Brain pericyte (primary cell): ENCODE measurements at regions not wholly inside any gene's neighbourhood (a gene's known extent, or its start where the extent isn't known, plus 50 kb on each side); places are given as distances from the start of the nearest gene placed in this dataset.

Experiments
- DNase-seq: peaks from one replicate; pipeline ENCODE4 v3.0.0-alpha.2; 2012; ENCODE audit warnings: low read depth, low spot score

DNA sequence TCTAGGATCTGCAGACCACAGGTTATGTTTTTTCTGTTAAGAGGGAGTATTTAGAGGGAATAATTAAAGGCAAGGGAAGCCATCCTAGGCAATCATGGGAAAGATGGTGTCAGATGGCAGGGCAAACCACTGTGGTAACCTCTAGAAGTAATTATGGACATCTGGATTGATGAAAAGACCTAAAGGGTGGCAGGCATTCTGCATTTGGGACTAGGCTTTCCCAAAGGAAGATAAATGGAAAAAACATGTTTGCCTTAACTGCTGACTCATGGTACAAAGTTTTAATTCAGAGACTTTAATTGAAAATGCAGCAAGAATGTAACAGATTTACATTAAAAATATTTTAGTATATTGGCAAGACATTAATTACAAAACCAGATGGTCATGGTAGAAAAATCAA lies 88.1 kb downstream of the TMEM30B start:
- no peak for DNase-seq

DNA sequence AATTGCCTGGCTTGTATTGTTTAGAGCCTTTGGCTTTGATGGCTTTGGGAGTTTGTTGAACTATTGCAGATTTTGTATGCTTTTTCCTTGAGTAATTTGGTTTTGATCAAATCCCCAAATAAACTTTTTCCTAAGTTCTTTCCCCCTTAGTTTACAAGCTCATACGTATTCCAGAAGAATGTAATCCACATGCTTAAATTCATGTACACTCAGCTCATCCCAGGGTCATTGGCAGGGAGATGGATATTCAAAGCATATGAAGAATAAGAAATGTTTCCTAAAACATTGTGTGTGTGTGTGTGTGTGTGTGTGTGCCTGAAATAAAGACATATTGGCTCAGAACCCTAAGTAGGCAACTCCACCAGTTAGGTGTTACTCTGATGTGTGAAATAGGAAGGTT lies 89.4 kb downstream of the TMEM30B start:
- DNase-seq: no peak

DNA sequence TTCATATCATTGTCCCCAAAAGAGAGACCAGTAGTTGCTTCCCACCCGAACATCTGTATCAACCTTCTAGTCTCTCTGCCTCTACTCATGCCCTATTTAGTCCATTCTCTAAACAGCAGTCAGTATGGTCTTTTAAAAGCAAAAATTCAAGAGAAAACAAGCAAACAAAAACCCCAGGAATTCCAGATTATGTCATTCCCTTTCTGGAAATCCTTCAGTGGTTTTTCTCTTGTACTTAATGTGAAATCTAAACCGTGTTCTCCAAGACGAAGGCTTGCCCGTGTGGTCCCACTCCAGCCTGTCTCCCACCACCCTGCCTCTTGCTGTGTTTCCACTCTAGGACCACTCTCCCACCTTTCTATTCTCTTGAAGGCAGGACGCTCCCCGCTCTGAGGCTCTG lies 90.8 kb downstream of the TMEM30B start:
- no peak for DNase-seq

DNA sequence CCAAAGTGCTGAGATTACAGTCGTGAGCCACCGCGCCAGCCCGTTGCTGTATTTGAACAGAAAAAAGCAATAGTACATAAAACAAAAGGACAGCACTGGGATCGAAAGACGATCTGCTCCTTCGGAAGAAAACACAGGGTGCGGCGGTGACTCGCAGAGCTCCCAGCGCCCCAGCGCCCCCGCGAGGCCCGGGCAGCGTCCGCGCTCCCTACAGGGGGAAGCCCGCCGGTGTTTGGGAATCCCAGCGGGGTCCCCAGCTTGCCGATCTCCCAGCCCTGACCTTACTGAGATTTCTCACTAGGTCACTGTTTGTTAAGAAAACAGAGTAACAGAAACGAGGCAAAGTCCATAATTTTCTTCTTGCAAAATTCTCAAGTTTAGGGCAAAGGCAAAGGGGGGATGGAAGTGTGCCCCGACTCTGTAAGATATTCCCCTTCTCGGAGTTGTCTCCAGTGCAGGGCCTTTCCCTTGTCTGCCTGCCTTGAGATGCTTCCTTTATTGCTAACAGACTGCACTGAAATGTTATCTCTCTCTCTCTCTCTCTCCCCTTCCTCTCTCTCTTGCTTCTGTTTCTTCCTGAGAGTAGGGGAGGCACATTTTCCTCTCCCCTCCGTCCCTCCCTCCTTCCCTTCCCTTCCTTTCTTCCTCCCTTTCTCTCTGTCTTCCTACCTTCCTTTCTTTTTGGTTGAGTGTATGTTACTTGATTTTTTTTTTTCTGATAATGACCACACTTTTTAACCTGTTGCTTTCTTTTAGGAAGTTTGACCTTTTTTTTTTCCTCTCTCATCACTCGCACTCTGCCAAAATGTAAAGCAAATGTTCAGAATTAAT lies 91.9 kb downstream of the TMEM30B start:
- DNase-seq: peak; percentile 94

DNA sequence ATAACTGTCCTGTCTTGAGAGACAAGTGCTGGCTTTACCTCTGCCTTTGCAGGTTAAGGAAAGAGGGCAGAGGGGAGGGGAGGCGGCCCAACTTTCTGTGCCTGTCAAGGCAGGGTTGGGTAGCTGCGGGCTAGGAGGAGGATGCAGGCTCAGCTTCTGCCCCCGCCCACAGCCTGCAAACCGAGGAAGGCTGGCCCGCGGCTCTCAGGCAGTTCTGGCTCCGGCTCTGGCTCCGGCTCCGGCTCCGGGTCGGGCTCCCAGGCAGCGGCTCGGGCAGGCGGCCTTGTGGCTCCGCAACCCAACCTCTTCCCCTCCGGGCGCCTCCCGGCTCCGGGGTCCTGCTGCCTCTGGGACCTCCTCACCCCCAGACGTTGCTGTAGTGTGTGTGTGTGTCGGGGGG lies 92.9 kb downstream of the TMEM30B start:
- DNase-seq: no peak

DNA sequence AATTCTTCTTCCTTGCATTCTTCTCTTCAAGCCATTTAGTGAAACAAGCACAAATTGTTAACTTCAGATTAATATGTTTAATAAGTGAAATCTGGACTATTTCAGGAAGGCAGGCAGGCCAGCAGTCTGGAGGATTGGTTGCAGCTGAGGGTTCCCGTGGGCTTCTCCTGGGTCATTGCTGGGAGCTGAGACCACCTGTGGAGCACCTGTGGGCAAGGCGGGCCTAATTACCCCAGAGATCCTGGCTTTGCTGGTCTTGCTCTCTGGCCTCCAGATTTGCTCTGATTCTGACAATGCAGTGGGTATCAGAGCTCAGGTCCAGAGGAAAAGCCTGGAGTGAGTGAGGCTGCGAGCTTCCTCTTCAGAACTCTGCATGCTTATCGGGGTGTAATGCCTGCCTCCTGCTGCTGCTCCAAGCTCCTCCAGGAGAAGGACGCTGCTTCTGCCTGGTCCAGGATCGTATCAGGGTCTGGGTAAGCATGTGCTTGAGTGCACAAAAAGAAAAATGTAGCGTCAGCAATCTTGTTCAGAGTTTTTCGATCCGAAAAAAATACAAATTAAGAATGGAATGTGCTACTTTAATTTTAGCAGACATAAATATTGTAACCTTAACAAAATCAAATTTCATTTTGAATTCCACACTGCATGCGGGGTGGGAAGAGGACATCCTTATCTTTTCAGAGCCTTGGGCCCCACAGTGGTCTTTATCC lies 93.8 kb downstream of the TMEM30B start:
- no peak for DNase-seq

DNA sequence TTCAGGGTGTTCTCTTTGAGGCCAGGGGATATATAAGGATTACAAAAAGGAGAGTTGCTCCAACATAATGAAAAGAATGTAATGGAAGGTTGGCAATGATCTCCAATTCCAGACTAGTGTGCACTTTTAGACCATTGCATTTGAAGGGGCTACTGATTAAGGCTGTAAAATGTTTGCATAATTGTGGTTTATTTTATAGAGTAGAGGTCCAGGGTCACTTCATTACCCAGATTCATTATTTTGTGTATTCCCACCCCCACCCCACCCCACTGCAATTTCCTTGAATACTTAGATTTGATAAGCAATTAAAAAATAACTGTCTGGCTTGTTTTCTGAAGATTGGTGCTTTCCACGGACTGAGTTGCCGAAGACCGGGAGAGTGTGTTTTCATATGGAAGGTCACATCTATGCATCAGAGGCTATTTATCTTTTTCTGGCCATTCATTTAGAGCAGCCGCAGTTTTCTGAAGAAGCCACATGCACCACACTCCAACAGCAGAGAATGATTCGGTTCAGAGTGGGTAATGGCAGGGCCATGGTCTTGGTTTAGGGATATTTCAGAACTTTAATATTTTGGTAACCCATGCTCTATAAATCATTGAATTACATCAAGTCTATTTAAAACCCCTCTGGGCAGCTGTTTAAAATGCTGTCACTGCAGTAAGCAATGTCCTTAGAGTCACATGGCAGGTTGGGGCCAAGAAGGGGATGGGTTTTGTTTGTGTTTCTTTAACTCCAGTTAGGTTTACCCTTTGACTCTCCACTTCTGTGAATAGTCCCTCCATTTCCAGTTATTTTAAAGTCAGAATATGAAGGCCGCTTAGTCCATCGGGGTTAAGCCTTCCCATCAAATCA lies 94.6 kb downstream of the TMEM30B start:
- DNase-seq: no peak

DNA sequence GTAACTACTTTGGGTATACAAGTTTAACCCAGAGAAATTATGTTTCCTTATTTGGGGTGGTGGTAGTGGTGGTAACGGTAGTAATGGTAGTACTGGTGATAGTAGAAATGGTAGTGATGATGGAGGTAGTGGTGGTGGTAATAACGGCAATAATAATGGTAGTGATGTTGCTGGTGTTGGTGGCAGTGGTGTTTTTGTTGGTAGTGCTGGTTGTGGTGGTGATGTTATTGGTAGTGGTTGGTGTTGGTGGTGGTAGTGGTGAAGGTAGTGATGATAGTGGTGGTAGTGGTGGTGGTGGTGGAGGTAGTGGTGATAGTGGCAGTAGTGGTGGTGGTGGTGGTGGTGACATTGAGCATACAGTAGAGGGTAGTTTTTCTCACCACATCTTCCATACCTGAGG lies 95.6 kb downstream of the TMEM30B start:
- DNase-seq: no peak

DNA sequence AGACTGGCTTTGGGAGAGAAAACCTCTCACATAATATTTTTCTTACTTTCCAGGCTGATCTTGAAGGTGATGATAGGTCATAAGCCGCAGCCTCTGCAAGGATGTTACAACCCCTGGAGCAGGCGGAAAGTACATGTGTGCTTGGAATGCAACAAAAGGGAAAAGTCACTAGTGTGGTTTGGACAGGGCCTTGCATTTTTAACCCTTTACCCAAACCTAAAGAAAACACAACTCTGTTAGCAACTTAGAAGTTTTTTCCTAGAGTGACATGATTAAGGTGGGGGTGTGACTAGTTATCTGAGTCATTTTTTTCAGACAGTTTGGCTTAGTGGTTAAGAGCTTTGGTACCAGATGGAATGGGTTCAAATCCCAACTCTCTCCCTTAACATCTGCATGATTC lies 97.0 kb downstream of the TMEM30B start:
- DNase-seq: no peak

DNA sequence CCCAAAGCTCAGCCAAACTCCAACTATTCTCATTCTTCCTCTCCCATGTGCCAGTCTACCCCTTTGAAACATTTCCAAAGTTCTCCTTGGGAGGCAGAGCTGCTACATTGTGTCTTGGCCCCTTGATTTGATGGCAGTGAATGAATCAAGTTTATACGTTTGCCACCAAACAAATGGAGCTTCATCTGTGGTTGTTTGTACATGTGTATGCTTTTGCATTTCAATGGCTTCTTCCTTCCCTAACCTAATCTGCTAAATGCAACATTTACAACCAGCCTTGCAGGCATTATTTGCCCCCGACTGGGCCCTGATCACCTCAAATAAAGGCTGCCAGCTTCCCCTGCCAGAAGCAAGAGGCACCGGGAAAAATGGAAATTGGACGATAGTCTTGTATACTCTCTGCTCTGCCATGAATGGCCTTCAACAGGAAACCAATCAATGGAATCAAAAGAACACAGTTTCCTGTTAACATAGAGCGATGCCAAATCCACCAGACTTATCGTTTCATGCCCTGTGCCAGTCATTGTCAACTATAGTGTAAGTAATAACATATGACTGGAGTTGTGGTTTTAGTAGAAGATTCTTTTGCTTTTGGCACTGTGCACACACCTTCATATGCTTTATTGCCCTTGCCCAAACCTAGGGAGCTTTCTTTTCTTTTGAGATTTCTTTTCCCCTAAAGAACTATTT lies 97.8 kb downstream of the TMEM30B start:
- DNase-seq: no peak

DNA sequence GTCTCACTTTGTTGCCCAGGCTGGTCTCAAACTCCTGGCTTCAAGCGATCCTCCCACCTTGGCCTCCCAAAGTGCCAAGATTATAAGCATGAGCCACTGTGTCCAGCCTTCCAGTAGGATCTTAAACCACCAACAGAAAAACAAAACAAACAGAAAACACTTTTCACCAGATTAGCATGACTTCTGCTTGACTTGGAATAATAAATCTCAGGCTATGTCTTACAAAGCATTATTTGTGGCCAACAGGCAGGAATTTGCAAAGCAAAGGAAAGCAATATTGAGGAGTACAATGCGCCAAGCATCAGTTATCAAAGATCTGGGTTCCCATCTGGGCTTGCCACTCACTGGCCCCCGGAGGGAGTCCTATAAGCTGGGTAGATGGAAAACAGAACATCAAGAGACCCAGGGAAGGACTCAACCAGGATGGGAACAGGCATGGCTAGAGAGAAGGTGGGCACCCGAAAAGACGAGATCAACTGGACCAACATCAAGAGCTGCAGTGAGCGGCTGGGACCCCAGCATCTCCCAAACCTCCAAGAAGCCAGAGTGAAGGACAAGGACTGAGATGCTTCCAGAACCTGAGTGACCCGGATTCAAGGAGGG lies 101.2 kb downstream of the TMEM30B start:
- no peak for DNase-seq

DNA sequence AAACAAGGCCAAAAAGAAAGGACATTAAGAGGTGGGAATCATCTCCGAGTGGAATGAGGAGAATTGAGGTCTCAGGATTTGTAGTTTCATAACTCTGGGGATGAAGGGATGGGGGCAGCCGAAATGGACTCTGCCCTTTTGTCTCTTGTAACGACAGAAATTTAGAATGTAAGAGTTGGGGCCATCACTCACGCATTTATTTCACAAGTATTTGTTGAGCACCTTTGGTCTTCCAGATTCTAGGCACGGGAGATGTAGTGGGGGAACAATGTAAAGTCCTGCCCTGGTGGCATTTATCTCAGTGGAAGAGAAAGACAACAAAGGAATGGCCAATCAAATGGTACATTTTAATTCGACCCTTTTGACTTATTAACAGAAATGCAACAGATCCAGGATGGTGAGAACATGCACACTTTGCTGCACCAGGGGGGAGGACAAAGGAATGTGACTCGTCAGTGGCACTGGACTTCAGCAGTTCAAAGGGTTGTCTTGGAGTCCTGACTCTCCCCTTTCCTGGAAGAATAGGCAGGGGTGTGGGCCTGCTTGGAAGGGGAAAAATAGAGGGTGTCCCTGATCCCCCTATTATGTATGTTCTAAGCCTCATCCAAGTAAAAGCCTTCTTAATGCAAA lies 102.0 kb downstream of the TMEM30B start:
- no peak for DNase-seq

DNA sequence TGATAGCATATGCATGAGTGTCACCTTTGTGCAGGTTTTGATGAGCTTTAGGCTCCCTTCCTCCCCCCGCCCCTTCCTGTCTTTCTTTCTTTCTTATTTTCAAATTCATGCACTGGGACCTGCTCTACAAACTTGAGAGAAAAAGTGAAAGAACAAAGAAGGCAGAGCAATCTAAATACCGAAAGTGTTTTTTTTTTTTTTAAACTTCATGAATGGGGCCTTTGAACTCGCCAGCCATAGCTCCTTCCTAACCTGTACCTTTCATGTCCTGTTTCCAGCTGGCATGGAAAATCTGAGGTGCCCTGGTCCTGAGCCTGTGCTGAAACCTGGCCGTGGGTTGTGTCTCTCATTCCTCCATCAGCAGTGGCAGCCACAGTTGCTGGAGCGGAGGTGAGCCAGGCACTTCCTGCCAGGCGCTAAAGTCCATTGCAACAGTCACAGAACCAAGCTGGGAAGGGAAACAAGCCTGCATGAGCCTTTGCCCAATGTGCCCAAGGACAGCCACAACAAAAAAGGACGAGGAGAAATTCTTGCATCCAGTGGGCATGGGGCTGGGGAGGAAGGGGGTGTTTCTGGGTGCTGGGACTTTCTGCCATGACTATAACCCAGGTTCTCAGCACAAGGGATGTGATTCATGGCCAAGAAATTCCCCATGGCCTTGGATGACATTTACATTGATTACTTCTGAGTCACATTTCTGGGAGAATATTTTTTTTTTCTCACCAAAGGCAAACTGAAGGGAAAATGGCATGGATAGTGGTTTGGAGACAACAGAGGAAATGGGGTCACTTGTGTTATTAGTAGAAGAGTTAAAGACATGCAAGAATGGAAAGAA lies 102.7 kb downstream of the TMEM30B start:
- DNase-seq: peak; percentile 58

DNA sequence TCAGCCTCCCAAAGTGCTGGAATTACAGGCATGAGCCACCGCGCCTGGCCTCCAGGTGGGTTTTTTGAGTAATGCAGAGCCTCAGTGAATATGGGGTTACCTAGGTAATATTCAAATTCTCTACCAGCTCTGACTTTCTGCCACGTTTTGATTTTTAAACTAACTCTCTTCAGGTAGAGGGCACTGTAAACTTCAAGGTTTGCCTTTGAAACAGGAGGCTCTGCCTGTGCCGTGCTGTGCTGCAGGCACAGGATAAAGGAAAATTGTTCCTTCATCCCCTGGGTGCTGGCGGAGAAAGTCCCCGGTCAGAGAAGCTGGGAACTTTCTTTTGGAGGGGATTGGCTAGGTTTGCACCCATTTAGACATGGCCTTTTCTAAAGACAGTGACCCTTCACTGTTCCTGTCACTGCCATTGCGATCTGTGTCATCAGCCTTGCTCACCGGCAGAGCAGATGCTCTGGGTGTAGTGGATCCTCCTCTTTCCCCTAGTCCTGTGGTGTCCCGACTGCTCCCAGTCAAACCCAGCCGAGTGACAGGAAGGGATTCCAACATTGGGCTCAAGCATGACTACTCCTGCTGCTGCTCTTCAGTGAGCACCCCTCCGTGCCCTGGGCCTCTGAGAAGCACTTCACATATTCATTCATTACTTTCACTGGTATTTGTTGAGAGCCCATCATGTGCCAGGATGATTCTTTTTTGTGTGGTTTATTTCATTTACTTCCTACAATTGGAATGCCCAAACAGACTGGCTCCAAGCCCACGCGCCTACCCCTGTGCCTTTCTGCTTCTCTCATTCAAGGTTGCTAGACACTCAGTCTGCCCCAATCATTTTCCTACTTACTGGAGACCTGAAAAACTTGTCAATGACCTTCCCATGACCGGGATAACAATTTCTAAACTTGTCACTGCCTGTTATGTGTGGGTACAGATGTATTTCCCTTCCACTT lies 103.6 kb downstream of the TMEM30B start:
- DNase-seq: no peak

DNA sequence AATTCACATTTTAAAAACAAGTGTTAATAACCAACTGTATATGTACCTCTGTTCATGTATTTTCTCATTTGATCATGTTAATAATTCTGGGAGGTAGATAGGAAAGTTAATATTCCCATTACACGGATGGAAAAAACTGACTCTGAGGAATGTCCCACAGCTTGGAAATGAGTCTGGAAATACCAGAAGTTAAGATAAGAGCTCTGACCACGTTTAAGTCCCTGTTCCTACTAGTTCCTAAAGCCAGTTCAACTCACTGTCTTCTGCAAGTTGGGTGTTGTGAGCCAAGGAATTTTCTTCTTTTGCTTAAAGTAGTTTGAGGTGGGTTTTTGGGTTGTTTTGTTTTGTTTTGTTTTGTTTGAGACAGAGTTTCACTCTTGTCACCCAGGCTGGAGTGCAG lies 104.5 kb downstream of the TMEM30B start:
- DNase-seq: no peak

DNA sequence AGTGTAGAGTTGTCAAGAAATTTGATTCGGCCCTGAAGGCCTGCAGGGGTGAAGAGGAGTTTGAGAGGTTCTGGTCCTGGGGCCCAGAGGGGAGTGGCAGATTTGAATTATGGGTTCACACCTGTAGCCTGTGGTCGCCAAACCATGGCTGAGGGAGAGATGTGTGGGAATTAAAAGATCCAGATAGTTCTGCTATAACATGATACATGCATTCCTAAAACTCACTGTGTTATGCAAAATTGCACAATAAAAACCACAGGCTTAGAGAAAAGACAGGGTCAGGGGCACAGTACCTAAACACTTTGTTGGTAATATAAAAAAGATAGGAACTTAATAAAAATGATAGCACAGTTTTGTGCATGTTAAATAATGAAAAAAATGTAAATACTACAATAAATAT lies 106.2 kb downstream of the TMEM30B start:
- no peak for DNase-seq

DNA sequence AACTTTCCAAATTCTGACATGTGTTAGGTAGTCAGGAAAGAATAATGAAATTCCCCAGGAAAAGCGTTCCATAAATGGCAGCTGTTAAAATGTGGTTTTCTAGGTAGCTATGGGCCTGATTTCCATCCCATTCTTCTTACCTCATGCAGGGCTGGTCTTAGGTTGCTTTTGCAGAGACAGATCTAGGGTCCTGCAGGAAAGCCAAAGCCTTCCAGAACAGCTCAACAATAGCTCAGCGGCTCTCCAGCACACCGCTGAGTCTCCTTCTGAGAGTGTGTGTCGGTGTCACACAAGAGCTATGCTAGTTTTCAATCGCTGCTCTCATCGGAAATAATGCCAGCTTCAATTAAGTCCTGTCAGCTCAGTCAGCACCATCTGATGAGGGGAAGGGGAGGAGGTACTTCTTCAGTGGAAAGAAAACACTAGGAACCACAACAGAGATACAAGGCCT lies 106.7 kb downstream of the TMEM30B start:
- DNase-seq: no peak

DNA sequence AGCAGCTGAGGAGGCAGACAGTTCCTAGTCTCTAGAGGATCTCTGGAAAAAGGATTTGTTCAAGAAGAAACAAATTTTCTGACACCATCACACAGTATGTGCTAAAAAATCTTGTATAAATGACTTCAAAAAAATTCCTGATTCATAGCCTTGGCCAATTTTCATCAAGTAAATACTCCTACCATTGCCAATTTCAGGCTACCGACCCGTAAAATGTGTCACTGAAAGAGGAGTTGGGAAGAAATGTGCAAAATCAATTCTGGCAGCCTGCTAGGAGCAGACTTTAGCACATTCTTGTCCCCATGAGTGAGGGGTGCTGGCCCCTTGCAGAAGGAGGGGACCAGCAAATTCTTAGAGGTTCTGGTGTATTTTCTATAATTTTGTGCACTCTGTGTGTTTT lies 109.4 kb downstream of the TMEM30B start:
- DNase-seq: no peak

DNA sequence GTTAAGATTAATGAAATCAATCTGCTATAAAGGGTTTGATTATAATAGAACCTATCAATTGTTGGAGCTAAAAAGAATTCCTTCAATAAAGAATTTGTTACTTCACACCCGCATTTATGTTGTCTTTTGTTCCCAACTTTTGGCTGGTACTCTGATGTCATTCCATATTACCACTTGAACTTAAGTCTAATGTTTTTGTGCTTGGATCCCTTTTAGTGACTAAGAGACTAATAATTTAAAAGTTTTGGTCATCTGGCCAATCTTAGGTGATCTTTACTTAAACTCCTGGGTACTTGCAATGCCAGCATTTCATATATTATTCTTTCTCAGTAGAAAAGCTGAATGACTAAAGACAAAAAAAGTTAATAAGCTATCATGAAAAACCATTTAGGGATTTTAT lies 113.0 kb downstream of the TMEM30B start:
- DNase-seq: no peak
